GM18858 (cell line): ENCODE measurements at regions not wholly inside any gene's neighbourhood (a gene's known extent, or its start where the extent isn't known, plus 50 kb on each side); places are given as distances from the start of the nearest gene placed in this dataset.

ENCODE experiments used
- ATAC-seq: cut with Tn5 transposase; IDR thresholded peaks from one replicate; pipeline ENCODE4 v1.9.1; 2021; ENCODE audit not compliant: unreplicated experiment

DNA sequence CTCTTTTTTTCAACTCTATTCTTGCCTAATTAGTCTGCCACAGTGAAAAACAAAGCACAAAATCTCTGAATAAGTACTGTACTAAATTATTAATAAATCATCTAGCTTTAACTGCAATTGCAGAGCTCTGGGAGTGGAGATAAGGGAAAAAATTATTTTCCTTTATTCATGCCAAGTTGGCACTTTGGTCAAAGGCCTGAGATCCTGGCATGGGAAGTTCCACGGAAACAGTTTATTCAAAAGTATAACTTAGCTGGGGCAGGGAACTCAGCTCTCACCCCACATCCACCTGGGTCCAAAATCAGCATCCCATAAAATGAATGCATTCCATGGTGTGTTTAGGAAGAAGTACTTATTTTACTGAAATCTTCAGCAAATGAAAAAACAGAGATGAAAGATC lies 185.2 kb upstream of the APCDD1 start:
- ATAC-seq = no peak

DNA sequence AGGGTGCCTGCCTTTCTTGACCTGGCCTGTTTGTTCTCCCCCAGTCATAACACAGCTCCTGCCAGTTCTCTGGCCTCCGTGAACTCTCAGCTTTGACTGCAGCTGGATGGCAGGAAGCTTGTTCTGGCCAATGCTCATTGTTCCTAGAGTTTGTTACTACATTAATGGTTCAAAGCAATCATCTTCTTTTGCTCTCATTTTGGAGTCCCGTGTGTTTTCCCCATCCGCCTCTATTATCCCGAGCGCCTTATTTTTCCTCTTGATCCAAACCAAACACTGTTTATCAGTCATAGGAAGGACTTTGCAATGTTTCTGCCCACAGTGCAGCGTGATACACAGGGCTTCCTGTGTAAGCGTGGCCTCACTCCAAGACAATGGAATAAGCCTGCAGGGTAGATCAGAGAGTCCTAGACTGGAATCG lies 184.3 kb upstream of the APCDD1 start:
- ATAC-seq = no peak

DNA sequence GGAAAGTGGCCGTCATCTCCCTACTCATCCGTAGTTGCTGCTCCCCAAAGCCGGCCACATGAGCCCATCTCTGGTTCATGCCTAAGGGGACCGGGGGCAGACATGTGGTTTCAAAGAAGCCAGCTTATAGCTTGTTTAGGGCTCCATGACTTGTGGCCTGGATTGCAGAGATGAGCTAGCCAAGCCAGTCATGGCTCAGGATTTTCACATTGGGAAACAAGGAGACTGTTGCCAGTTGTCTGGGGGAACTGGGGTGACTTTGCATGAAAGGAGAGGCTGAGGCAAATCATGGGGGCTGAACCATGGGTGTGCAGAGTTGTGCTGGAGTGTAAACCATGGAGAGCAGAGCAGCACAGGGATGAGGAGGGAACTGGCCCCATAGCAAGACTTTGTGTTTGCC lies 183.0 kb upstream of the APCDD1 start:
- no peak for ATAC-seq

DNA sequence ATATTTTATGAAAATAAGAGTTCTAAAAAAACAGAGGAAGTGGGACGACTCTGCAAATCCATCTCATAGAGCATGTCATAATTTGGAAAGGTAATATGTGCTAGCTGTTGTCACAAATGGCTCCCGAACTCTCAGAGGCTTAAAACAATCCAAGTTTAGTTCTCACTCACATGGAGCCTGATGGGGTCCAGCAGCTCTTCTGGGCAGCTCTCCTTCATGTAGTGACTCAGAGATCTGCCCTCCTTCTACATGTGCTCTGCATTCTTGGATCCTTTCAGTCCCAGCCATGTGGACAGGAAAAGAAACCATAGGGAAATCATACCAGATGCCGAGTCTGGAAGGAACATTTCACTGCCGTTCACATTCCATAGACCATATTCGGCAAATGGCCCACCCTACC lies 180.1 kb upstream of the APCDD1 start:
- no peak for ATAC-seq

DNA sequence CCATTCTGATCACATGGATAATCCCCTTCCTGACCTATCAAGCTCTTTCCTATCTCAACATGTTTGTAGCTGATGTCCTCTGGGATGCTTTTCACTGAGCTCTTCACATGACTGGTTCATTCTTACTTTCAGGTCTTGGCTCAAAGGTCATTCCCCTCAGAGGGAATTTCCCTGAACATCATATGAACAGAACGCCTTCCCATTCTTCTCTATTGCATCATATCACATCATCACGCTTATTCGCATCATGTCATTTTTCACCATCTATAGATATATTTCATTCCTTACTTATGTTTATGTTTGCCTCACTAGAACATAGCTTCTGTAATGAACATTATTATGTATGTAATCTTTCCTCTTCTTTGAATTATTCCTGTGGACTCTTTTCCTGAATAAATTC lies 178.9 kb upstream of the APCDD1 start:
- ATAC-seq = no peak

DNA sequence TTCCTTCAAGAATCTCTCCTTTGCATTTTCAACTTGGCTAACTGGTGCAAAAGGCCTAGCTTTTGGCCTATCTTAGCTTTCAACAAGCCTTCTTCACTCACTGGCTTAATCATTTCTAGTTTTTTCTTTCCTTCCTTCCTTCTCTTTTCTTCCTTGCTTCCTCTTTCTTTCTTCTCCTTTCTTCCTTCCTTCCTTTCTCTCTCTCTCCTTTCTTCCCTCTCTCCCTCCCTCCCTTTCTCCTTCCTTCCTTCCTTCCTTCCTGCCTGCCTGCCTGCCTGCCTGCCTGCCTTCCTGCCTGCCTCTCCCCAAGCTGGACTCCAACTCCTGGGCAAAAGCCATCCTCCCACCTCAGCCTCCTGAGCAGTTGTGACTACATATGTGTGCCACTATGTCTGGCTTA lies 176.2 kb upstream of the APCDD1 start:
- no peak for ATAC-seq

DNA sequence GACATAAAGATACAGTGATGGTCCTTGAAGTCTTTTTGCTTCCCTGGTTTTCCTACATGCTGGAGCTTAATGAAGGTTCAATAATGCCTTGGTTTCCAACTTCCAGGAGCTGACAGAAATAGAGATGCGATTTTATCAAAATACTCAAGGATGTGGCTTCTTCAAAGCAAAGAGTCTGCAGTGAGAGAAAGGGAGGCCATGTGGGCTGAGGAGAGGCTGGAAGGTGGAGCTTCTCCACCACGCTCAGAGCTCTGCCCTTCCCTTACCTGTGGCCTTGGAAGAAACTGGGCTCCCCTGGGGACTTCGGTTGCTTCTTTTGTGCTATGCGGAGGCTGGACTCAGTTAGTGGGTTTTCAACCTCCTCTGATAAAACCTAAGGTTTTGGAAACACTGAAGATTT lies 175.0 kb upstream of the APCDD1 start:
- ATAC-seq = no peak

DNA sequence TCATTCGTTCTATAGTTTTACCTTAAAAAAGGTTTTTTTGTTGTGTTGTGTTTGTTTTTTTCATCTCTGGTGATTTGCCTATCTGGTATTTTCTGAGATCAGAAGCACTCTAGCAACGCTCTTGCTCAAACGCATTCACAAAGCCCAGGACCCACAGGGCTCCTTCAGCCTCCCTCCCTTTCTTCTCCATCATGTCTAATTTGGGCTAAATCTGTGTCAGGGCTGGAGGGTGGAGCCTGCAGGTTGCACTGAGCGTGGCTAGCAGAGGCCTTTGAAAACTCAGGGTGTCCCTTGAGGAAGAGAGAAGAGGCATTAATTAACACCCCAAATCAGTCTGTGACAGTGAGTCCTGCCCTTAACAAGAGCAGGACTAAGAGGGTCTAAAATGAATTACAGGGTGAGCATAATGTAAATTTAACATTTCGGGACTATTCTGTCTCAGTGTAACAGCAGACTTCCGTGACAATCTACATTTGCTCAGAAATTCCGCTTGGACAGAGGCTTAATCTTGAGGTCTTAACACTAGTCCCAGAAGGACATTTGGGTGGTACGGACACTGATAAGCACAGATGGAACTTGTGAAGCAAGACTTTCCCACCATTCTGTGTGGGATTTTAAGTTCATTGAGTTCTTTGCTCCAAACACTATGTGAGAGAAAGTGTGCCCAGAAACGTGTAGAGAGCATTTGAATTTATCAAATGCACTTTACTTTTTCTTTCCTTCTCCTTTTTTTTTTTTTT lies 174.4 kb upstream of the APCDD1 start:
- no peak for ATAC-seq

DNA sequence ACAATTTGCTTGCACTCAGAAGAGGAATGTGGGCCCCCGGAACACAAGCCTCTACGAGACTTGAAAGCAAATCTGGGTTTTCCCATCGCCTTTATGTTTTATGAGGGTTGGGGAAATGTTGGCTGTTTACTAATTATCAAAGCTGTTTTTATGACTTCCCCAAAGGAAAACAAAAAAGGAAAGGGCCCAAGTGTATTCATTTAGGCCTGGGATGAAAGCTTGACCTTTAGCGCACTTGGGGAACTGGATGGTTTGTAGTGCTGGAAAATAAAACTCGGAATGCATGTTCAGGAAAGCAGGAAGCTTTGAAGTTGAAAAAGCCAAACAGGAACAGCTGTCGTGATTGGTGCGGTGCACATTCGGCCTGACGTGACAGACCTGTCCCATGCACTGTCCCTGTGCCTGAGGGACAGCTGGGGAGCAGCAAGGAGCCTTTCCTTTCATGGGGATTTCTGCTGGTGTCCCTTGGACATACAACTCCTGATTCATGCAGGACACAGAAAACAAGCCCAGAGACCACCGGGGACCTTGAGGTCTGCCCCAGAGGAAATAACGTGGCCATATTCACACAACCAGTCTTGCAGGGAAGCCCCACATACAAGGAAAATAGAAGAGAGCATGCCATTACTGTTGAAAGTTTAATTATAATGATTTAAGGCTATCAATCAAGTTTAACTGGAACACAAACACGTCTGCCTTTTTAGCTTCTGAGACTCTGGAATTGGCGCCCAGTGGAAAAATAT lies 169.7 kb upstream of the APCDD1 start:
- no peak for ATAC-seq

DNA sequence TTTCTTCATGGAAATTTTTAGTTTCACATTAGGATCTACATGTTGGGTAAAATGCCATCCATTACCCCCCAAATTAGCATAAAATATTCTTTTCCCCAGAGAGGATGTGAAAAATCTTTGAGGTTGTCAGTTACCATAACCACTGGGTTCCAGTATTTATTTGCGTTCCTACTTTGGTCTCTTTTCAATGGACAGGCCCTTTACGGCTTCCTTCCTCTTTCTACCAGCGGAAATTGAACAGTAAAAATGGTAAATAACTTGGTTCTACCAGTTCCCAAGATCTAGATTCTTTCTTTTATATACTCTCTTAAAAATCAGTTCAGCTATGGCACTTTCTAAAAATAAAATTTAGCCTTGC lies 169.2 kb upstream of the APCDD1 start:
- ATAC-seq = no peak

DNA sequence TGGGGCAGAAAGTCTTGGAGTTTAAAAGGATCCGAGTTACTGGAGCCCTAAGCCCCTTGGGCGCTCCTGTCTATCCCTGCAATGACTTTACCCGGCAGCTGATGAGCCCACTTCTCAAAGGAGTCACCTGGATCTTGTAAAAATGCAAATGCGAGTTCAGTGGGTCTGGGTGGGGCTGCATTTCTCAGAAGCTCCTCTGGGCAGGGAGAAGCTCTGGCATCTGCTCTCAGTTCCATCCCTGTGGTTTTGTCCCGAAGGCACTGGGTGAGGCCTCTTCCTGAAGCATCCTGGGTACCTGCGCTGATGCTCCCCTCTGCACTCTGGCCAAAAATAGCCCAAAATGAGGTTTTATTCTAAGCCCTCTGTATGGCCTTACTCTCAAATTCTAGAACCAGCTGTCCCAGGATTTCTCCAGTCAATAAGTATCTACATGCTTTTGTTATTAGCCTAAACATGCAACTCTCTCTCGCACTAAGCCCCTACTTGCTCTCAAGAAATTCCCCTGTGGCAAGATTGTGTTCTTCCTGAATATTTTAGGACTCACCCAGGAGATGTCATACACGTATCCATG lies 167.8 kb upstream of the APCDD1 start:
- ATAC-seq = no peak

DNA sequence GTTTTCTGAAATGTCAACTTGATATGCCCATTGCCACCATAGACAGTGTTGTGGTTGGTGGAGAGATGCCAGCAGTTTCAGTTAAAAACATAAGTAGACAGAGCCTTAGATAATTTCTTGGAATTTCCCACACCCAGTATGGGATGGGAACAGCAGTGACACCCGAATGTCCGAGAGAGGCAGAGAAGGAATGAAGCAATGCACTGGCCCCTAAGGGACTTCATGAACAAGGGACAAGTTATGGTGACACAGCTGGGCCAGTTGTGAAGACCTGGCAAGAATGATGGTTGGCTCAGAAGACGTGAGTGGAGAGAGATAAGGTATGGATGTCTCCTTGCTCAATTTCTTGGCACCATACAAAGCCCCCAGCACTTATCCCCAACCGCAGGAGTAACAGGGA lies 165.2 kb upstream of the APCDD1 start:
- ATAC-seq = no peak

DNA sequence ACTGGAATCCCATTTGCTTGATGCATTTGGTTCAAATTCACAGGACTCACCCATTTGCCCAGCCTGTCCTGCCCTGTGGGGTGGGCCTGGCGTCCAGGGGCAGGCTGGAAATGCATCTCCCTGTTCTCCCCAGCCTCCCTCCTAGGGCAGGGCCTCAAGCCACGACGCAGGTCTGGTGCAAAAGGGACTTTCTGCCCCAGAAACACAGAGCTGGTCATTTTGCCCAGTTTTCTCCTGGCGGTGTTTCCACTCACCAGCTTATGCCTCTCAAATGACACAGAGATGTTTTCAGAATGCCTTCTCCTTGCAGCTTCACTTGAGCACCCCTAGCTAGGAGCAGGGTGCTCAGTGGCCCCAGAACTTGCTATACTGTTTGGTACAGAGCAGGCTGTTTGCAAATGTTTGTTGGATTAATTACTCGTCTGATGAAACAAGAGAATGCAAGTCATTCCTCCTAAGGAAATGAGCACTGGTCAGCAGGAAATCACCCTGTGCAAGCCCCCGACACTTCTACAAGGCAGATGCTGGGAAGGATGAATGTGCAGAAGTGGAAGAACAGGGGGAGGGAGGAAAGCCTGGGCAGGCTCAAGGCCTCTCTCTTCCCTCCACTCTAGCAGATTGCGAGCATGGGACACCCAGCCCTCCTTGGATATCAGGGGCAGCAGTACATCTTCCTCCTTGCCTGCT lies 164.3 kb upstream of the APCDD1 start:
- ATAC-seq = no peak

DNA sequence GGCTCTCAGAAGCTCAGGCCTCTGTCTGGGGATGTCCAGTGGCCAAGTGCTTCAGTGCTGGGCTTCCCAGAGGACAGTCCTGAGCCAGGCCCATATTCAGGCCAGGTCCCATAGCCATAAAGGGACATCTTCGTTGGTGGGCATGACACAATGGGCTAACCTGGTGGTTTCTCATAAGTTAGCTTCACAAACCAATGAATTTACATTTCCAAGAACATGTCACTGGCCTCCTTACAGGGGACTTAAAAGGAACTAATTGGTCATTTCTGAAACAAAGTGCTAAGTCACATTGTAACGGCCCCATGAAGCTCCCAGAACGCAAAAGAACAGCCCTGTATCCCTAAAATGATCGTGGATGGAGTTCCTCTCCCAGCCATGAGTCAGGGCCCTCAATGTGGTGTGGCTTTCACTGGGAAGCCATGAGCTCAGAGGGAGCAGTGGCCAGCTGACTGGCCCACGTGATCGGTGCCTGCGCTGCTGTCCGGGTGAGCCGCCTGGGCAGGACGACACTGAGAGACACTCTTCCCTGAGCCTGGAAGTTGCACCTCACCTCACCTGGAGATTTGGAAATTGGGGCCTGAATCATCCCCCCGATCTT lies 163.7 kb upstream of the APCDD1 start:
- ATAC-seq = no peak

DNA sequence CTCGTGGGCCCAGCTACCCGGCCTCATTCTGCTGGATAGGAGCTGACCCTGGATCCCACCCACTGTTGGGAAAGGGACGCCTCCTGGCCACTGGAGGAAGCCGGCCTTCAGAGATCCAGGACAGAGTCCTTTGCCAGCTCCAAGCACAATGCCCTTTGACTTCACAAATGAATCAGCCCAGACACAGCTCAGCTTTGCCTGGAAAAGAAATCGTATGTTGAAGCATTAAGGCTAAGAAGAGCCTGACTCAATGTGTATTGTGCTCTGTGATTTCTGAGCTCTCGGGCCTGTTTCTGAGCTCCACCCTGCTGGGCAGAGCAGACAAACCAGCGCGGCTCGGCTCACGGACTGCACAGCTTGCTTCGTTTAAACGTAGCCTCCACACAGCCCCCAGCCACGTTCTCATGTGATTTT lies 162.9 kb upstream of the APCDD1 start:
- ATAC-seq = no peak

DNA sequence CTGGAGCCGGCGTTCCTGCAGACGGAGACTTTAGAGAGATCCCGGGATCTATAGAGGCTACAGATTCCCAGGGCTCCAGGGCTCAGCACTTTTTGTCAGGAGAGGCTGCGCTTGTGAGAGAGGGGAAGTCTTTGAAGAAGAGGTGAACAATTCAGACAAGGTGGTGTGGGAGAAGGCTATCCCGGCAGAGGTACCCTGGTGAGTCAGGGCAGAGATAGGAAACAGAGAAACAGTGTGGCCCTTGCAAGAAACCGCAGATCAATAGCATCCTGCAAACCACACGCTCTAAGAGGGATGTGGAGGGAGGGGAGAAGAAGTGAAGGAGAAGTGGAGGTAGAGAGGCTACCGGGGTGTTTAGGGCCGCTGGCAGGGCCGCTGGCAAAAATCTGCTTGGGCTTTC lies 160.5 kb upstream of the APCDD1 start:
- ATAC-seq = no peak

DNA sequence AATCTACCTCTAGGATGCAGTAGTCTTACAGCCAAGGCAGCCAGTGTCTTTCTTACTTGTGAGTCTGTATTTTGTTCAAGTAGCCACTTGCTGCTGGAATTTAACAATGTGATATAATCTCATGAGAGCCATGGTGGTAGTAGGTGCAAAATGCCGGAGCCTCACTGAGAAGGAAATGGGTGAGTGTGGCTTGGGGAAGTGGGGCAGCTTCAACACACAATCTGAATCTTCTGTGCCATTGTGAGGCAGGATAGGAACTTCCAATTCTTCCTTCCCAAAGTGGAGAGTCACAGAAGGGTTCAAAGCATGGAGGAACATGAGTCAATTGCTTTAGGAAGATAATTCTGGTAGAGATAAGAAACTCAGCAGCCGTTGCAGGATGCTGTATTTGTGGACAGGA lies 158.7 kb upstream of the APCDD1 start:
- no peak for ATAC-seq

DNA sequence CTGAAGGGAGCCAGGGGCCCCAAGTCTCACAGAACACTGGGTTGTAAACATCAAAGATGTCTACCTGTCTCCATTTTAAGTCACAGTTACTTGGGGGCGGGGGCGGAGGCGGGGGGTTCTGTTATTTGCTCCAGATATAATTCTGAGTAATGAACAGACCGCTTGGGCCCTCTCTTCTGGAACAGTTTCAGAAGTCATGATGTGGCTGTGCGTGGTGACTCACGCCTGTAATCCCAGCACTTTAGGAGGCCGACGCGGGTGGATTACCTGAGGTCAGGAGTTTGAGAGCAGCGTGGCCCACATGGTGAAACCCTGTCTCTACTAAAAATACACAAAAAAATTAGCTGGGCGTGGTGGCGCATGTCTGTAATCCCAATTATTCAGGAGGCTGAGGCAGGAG lies 157.9 kb upstream of the APCDD1 start:
- no peak for ATAC-seq

DNA sequence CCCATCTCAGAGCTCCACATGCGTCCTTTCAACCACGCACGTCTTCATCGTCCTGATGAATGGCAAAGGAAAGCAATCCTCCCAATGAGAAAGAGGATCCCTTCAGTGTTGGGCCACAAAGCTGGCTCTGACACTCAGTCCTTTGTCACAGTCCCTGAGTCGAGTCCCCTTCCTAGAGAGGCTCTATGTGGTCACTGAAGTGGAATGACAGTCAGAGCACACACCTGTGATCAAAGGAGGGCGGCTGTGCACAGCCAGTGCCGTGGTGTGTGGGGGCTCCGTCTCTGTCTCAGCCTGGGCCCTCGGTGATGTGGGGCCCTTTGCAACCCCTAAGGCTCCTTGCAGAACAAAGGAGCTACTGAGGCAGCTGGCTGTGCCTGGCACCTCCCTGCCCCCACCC lies 157.3 kb upstream of the APCDD1 start:
- ATAC-seq = no peak

DNA sequence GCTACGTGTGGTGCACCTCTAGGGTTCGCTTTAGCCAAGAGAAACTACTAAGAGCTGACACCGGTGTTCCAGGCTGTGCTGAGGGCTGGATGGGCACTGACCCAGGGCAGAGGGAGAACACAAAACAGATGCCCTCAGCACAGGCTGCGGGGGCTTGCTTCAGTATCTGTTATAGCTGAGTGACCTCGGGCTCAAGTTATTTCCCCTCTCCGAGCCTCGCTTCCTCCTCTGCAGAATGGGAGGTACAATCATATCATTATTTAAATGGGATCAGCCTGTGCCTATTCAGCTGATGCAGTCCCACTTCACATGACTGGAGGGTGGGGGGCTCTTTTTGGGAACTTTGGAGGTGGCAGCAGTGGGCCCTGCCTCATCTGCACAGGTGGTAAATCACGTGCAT lies 156.1 kb upstream of the APCDD1 start:
- ATAC-seq = no peak

DNA sequence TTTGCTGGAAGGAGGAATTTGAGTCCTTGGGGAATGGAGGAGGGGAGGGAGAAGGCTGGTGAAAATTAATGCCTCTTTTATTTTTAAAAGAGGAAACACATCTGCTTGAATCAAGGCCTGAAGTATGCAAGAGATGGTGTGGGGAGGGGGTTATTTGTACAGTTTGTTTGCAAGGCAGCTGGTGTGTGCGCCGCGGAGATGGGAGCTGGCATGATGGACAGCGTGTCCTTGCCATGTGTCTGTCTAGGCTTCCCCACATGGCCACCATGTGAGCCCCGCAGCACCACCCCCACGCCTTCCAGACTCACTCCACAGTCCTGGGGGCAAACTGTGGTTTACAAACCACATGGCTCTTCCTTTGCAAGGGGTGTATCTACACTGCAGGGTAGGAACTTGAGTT lies 154.8 kb upstream of the APCDD1 start:
- no peak for ATAC-seq

DNA sequence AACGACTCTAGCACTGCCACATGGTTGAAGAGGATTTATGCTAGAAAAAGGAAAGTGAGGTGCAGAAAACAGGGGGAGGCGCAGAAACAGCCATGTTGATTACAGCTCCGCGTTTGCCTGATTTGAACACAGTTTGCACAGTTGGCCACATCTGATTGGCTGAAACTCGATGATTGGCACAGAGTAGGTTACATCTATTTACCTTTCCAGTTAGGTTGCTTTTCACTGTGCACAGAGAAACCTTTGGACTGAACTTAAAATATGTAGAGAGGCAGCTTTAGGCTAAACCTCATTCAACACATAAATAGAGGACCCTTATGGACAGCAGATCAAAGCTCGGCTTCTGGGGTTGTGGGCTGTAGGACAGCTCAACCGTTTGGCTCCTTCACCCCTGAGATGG lies 153.7 kb upstream of the APCDD1 start:
- no peak for ATAC-seq
